ENCODE measurements at regions not wholly inside any gene's neighbourhood (a gene's known extent, or its start where the extent isn't known, plus 50 kb on each side); places are given as distances from the start of the nearest gene placed in this dataset.

GRCh38 chr3:25145176-25145575 lies 282.9 kb upstream of the RARB start:
- H3K36me3 Mint-ChIP-seq: no peaks in the 10 kb centered on the region

DNA sequence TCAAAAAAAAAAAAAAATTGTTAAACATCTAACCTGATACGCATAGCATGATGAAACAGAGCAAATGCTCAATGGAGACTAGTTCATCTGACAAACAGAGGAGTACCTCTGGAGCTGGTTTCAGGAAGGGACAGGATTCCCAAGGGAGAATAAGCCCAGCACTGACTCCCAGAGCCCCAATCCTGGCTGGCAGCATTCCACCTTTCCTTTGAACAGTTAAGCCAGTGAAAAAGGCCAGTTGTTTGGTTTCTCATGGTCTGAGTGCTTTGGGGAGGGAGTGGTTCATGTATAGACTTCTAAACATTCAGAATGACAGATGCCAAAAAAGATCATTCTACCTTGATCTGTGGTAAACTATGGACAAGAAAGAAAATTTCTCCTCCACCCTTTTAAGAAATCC lies 277.9 kb upstream of the RARB start:
- Mint-ChIP-seq H3K4me3 (no peak overlapping the region), H3K9me3 (peaks cover 0 to 8% (median 3%) of the 10 kb centered on the region in 7 donors), H3K4me1 (no peaks in the 10 kb centered on the region), H3K27ac (no peak overlapping the region), H3K36me3 (no peaks in the 10 kb centered on the region), H3K27me3 (no peaks in the 10 kb centered on the region)
- DNase-seq (no peak), ATAC-seq (ENCODE audit: low read depth in 2 of 2) (no peak)

More at GRCh38 chr3:25145176-25145575, 282.9 kb upstream of the RARB start:
- H3K9me3 Mint-ChIP-seq: peaks cover 0 to 10% (median 2%) of the 10 kb centered on the region in 7 donors
- DNase-seq: no peak
- H3K27me3 Mint-ChIP-seq: no peaks in the 10 kb centered on the region
- no peak overlapping the region for H3K4me3 Mint-ChIP-seq
- no peaks in the 10 kb centered on the region for H3K4me1 Mint-ChIP-seq
- no peak for ATAC-seq (ENCODE audit: low read depth in 2 of 2)
- H3K27ac Mint-ChIP-seq: no peak overlapping the region

- no peaks in the 10 kb centered on the region for H3K4me1 Mint-ChIP-seq
- ATAC-seq (ENCODE audit: low read depth in 2 of 2): no peak
- H3K9me3 Mint-ChIP-seq: peaks cover 0 to 9% (median 1%) of the 10 kb centered on the region in 7 donors
- no peak overlapping the region for H3K4me3 Mint-ChIP-seq
- H3K27ac Mint-ChIP-seq: no peak overlapping the region
- H3K36me3 Mint-ChIP-seq: no peaks in the 10 kb centered on the region
- no peak for DNase-seq
- H3K27me3 Mint-ChIP-seq: no peaks in the 10 kb centered on the region
Observed at GRCh38 chr3:25151281-25151902, 276.7 kb upstream of the RARB start.

DNA sequence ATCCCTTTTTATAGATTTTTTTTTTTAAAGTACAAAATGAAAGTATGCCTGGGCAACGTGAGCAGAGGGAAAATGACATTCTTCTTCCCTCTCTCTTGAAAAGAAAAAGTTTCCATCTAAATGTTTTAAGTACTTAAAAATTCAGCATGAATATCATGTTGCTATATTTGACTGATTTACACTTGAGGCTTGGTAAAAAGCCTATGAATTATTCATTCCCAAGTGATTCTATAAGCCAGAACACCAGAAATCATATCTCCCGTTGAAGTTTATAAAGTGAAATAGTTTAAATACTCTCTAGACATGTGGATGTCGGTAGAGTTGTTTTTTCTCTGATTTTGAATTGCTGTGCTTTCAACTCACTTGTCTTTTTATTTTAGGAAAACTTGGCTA lies 276.2 kb upstream of the RARB start:
- no peaks in the 10 kb centered on the region for H3K36me3 Mint-ChIP-seq
- H3K4me3 Mint-ChIP-seq: no peak overlapping the region
- ATAC-seq (ENCODE audit: low read depth in 2 of 2) (no peak), DNase-seq (no peak)
- H3K9me3 Mint-ChIP-seq: peaks cover 0 to 9% (median 1%) of the 10 kb centered on the region in 7 donors
- H3K27ac Mint-ChIP-seq: no peak overlapping the region
- no peaks in the 10 kb centered on the region for H3K4me1 Mint-ChIP-seq
- H3K27me3 Mint-ChIP-seq: no peaks in the 10 kb centered on the region

- DNase-seq (no peak), ATAC-seq (ENCODE audit: low read depth in 2 of 2) (no peak)
- no peaks in the 10 kb centered on the region for H3K36me3 Mint-ChIP-seq
- H3K4me1 Mint-ChIP-seq: no peaks in the 10 kb centered on the region
- no peak overlapping the region for H3K27ac Mint-ChIP-seq
- H3K27me3 Mint-ChIP-seq: no peaks in the 10 kb centered on the region
- no peak overlapping the region for H3K4me3 Mint-ChIP-seq
- peaks cover 0 to 12% (median 0%) of the 10 kb centered on the region in 7 donors for H3K9me3 Mint-ChIP-seq
Observed at GRCh38 chr3:25153136-25153535, 274.9 kb upstream of the RARB start.

DNA sequence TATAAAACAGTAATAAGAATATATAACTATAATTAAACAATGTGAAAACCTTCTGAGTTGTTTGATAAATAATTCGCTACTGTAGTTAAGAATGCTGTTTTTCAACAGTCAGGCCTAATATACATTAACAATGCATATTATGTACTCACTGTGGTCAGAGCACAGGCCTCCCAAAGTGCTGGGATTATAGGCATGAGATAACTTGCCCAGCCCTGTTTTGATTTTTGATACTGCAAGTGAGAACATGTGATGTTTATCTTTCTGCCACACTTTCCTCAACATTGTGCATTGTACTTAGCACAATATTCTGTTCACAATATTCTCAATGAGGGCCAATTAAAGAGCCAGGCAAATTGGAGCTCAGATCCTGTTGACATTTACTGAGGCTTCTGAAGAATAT lies 274.5 kb upstream of the RARB start:
- ATAC-seq (ENCODE audit: low read depth in 2 of 2) (no peak), DNase-seq (no peak)
- H3K36me3 Mint-ChIP-seq: no peaks in the 10 kb centered on the region
- peaks cover 0 to 13% (median 0%) of the 10 kb centered on the region in 7 donors for H3K9me3 Mint-ChIP-seq
- no peaks in the 10 kb centered on the region for H3K4me1 Mint-ChIP-seq
- H3K27ac Mint-ChIP-seq: no peak overlapping the region
- H3K27me3 Mint-ChIP-seq: no peaks in the 10 kb centered on the region
- H3K4me3 Mint-ChIP-seq: no peak overlapping the region

GRCh38 chr3:25155652-25156471 lies 272.2 kb upstream of the RARB start:
- Mint-ChIP-seq H3K36me3 (no peaks in the 10 kb centered on the region), H3K27me3 (no peaks in the 10 kb centered on the region), H3K9me3 (peaks cover 0 to 9% (median 0%) of the 10 kb centered on the region in 7 donors), H3K4me3 (no peak overlapping the region), H3K4me1 (no peaks in the 10 kb centered on the region), H3K27ac (no peak overlapping the region)
- ATAC-seq (ENCODE audit: low read depth in 2 of 2) (no peak), DNase-seq (no peak)

GRCh38 chr3:25156626-25157025 lies 271.4 kb upstream of the RARB start:
- Mint-ChIP-seq H3K4me3 (no peak overlapping the region), H3K36me3 (no peaks in the 10 kb centered on the region), H3K27ac (no peak overlapping the region), H3K9me3 (peaks cover 0 to 13% (median 0%) of the 10 kb centered on the region in 7 donors), H3K27me3 (no peaks in the 10 kb centered on the region), H3K4me1 (no peaks in the 10 kb centered on the region)
- no peak for DNase-seq
- ATAC-seq (ENCODE audit: low read depth in 2 of 2): no peak

- H3K27me3 Mint-ChIP-seq: no peaks in the 10 kb centered on the region
- no peak overlapping the region for H3K27ac Mint-ChIP-seq
- H3K4me1 Mint-ChIP-seq: no peaks in the 10 kb centered on the region
- no peak overlapping the region for H3K4me3 Mint-ChIP-seq
- DNase-seq: no peak
- ATAC-seq (ENCODE audit: low read depth in 2 of 2): no peak
- no peaks in the 10 kb centered on the region for H3K36me3 Mint-ChIP-seq
- peaks cover 7 to 14% (median 11%) of the 10 kb centered on the region in 7 donors for H3K9me3 Mint-ChIP-seq
Observed at GRCh38 chr3:25165306-25165705, 262.8 kb upstream of the RARB start.

GRCh38 chr3:25166016-25166415 lies 262.0 kb upstream of the RARB start:
- Mint-ChIP-seq H3K27me3 (no peaks in the 10 kb centered on the region), H3K9me3 (peaks cover 6 to 14% (median 11%) of the 10 kb centered on the region in 7 donors), H3K4me1 (no peaks in the 10 kb centered on the region), H3K4me3 (no peak overlapping the region), H3K27ac (no peak overlapping the region), H3K36me3 (no peaks in the 10 kb centered on the region)
- DNase-seq: no peak
- ATAC-seq (ENCODE audit: low read depth in 2 of 2): no peak

GRCh38 chr3:25169151-25169550 lies 258.9 kb upstream of the RARB start:
- H3K9me3 Mint-ChIP-seq: peaks cover 7 to 16% (median 10%) of the 10 kb centered on the region in 7 donors
- H3K36me3 Mint-ChIP-seq: no peaks in the 10 kb centered on the region
- no peak overlapping the region for H3K27ac Mint-ChIP-seq
- H3K4me3 Mint-ChIP-seq: no peak overlapping the region
- no peak for ATAC-seq (ENCODE audit: low read depth in 2 of 2)
- no peak for DNase-seq
- no peaks in the 10 kb centered on the region for H3K4me1 Mint-ChIP-seq
- no peaks in the 10 kb centered on the region for H3K27me3 Mint-ChIP-seq

- H3K27me3 Mint-ChIP-seq: no peaks in the 10 kb centered on the region
- no peaks in the 10 kb centered on the region for H3K36me3 Mint-ChIP-seq
- ATAC-seq (ENCODE audit: low read depth in 2 of 2): no peak
- H3K27ac Mint-ChIP-seq: no peak overlapping the region
- no peaks in the 10 kb centered on the region for H3K4me1 Mint-ChIP-seq
- DNase-seq: no peak
- H3K4me3 Mint-ChIP-seq: no peak overlapping the region
- H3K9me3 Mint-ChIP-seq: peaks cover 7 to 16% (median 9%) of the 10 kb centered on the region in 7 donors
Observed at GRCh38 chr3:25170021-25170420, 258.0 kb upstream of the RARB start.

- ATAC-seq (ENCODE audit: low read depth in 2 of 2): no peak
- DNase-seq: no peak
- H3K4me3 Mint-ChIP-seq: no peak overlapping the region
- no peaks in the 10 kb centered on the region for H3K4me1 Mint-ChIP-seq
- peaks cover 6 to 16% (median 8%) of the 10 kb centered on the region in 7 donors for H3K9me3 Mint-ChIP-seq
- H3K27ac Mint-ChIP-seq: no peak overlapping the region
- no peaks in the 10 kb centered on the region for H3K27me3 Mint-ChIP-seq
- no peaks in the 10 kb centered on the region for H3K36me3 Mint-ChIP-seq
Observed at GRCh38 chr3:25171118-25171807, 256.8 kb upstream of the RARB start.

- no peak overlapping the region for H3K27ac Mint-ChIP-seq
- H3K27me3 Mint-ChIP-seq: no peaks in the 10 kb centered on the region
- ATAC-seq (ENCODE audit: low read depth in 2 of 2) (no peak), DNase-seq (no peak)
- H3K9me3 Mint-ChIP-seq: peaks cover 6 to 16% (median 8%) of the 10 kb centered on the region in 7 donors
- no peaks in the 10 kb centered on the region for H3K36me3 Mint-ChIP-seq
- no peak overlapping the region for H3K4me3 Mint-ChIP-seq
- H3K4me1 Mint-ChIP-seq: no peaks in the 10 kb centered on the region
Observed at GRCh38 chr3:25171897-25172296, 256.2 kb upstream of the RARB start.
